ENCODE measurements at regions not wholly inside any gene's neighbourhood (a gene's known extent, or its start where the extent isn't known, plus 50 kb on each side); places are given as distances from the start of the nearest gene placed in this dataset.
A peak's percentile ranks its signal among the peaks of the same experiment; 100 is the strongest.

GRCh38 chr9:87223392-87224246 lies 274.0 kb upstream of the DAPK1 start:
- Histone ChIP-seq H3K9ac (ENCODE audit: insufficient read depth in 1 of 2, low read length in 2 of 2) (no peak overlapping the region), H3K36me3 (ENCODE audit: control insufficient read depth in 4 of 4, insufficient read depth in 4 of 4, low read length in 4 of 4) (no peaks in the 10 kb centered on the region), H3K27ac (ENCODE audit: low read depth in 1 of 2, low read length in 1 of 2) (no peak overlapping the region), H3K4me3 (no peak overlapping the region), H3K4me1 (ENCODE audit: control insufficient read depth in 5 of 5, insufficient read depth in 5 of 5, low read length in 5 of 5) (peaks cover 0 to 6% (median 0%) of the 10 kb centered on the region in 5 donors), H3K27me3 (ENCODE audit: control insufficient read depth in 3 of 3, insufficient read depth in 3 of 3, low read length in 2 of 3) (no peaks in the 10 kb centered on the region), H3K9me3 (ENCODE audit: control insufficient read depth in 4 of 4, insufficient read depth in 3 of 4, low read length in 3 of 4) (peaks cover 0 to 4% (median 0%) of the 10 kb centered on the region in 4 donors)
- ATAC-seq (ENCODE audit: insufficient read depth, low FRiP score) (no peak), DNase-seq (peak in 1 of 3 donors; percentile 30)
- WGBS, 2 donors, result 43 to 56% methylated on average over 11 of the region's 11 CpGs
- TF ChIP-seq, protein P1, sequence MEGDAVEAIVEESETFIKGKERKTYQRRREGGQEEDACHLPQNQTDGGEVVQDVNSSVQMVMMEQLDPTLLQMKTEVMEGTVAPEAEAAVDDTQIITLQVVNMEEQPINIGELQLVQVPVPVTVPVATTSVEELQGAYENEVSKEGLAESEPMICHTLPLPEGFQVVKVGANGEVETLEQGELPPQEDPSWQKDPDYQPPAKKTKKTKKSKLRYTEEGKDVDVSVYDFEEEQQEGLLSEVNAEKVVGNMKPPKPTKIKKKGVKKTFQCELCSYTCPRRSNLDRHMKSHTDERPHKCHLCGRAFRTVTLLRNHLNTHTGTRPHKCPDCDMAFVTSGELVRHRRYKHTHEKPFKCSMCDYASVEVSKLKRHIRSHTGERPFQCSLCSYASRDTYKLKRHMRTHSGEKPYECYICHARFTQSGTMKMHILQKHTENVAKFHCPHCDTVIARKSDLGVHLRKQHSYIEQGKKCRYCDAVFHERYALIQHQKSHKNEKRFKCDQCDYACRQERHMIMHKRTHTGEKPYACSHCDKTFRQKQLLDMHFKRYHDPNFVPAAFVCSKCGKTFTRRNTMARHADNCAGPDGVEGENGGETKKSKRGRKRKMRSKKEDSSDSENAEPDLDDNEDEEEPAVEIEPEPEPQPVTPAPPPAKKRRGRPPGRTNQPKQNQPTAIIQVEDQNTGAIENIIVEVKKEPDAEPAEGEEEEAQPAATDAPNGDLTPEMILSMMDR (IDR thresholded peaks at IDR 0.05; ENCODE audit: control extremely low read depth, extremely low read depth), result no peak

GRCh38 chr9:87226896-87227295 lies 270.8 kb upstream of the DAPK1 start:
- peak in 1 of 3 donors; percentile 35 for DNase-seq
- 94 to 100% methylated on average over 1 of the region's 1 CpG for WGBS, 2 donors
- TF ChIP-seq, protein P1 (IDR thresholded peaks at IDR 0.05; ENCODE audit: control extremely low read depth, extremely low read depth), result no peak
- Histone ChIP-seq H3K36me3 (ENCODE audit: control insufficient read depth in 4 of 4, insufficient read depth in 4 of 4, low read length in 4 of 4) (no peaks in the 10 kb centered on the region), H3K27ac (ENCODE audit: low read depth in 1 of 2, low read length in 1 of 2) (no peak overlapping the region), H3K27me3 (ENCODE audit: control insufficient read depth in 3 of 3, insufficient read depth in 3 of 3, low read length in 2 of 3) (no peaks in the 10 kb centered on the region), H3K9ac (ENCODE audit: insufficient read depth in 1 of 2, low read length in 2 of 2) (no peak overlapping the region), H3K4me1 (ENCODE audit: control insufficient read depth in 5 of 5, insufficient read depth in 5 of 5, low read length in 5 of 5) (peaks cover 0 to 6% (median 0%) of the 10 kb centered on the region in 5 donors), H3K9me3 (ENCODE audit: control insufficient read depth in 4 of 4, insufficient read depth in 3 of 4, low read length in 3 of 4) (peaks cover 0 to 4% (median 0%) of the 10 kb centered on the region in 4 donors), H3K4me3 (no peak overlapping the region)
- no peak for ATAC-seq (ENCODE audit: insufficient read depth, low FRiP score)

- Histone ChIP-seq H3K27ac (ENCODE audit: low read depth in 1 of 2, low read length in 1 of 2) (no peak overlapping the region), H3K27me3 (ENCODE audit: control insufficient read depth in 3 of 3, insufficient read depth in 3 of 3, low read length in 2 of 3) (no peaks in the 10 kb centered on the region), H3K36me3 (ENCODE audit: control insufficient read depth in 4 of 4, insufficient read depth in 4 of 4, low read length in 4 of 4) (no peaks in the 10 kb centered on the region), H3K9me3 (ENCODE audit: control insufficient read depth in 4 of 4, insufficient read depth in 3 of 4, low read length in 3 of 4) (peaks cover 0 to 4% (median 0%) of the 10 kb centered on the region in 4 donors), H3K4me3 (no peak overlapping the region), H3K9ac (ENCODE audit: insufficient read depth in 1 of 2, low read length in 2 of 2) (no peak overlapping the region), H3K4me1 (ENCODE audit: control insufficient read depth in 5 of 5, insufficient read depth in 5 of 5, low read length in 5 of 5) (peaks cover 0 to 6% (median 0%) of the 10 kb centered on the region in 5 donors)
- WGBS, 2 donors, result 71 to 80% methylated on average over 3 of the region's 3 CpGs
- peak in 1 of 3 donors; percentile 24 for DNase-seq
- no peak for ATAC-seq (ENCODE audit: insufficient read depth, low FRiP score)
- TF ChIP-seq, protein P1 (IDR thresholded peaks at IDR 0.05; ENCODE audit: control extremely low read depth, extremely low read depth), result no peak
These were observed 270.2 kb upstream of the DAPK1 start for GRCh38 chr9:87227456-87227855.

Measured in lung (tissue), 11 donors.